HPDE6-E6E7 (cell line): ENCODE measurements at regions not wholly inside any gene's neighbourhood (a gene's known extent, or its start where the extent isn't known, plus 50 kb on each side); places are given as distances from the start of the nearest gene placed in this dataset.

Experiments used
- DNase-seq: peaks from one replicate; pipeline ENCODE4 v3.0.0; 2011; ENCODE audit warnings: missing footprints; ENCODE audit errors: extremely low spot score

GRCh38 chr10:113259576-113260226, 293.2 kb upstream of the HABP2 start:
- no peak for DNase-seq

- DNase-seq: no peak
Measured at GRCh38 chr10:113261161-113261560, 291.7 kb upstream of the HABP2 start.

GRCh38 chr10:113261611-113262091, 291.2 kb upstream of the HABP2 start:
- no peak for DNase-seq

- DNase-seq: no peak
Measured at GRCh38 chr10:113263056-113263455, 289.8 kb upstream of the HABP2 start.

- DNase-seq: no peak
Measured at GRCh38 chr10:113264333-113265131, 288.3 kb upstream of the HABP2 start.

- no peak for DNase-seq
Measured at GRCh38 chr10:113266147-113266546, 286.7 kb upstream of the HABP2 start.

GRCh38 chr10:113267619-113268562, 285.0 kb upstream of the HABP2 start:
- no peak for DNase-seq

- no peak for DNase-seq
Measured at GRCh38 chr10:113269333-113269732, 283.5 kb upstream of the HABP2 start.

- DNase-seq: no peak
Measured at GRCh38 chr10:113272511-113272910, 280.3 kb upstream of the HABP2 start.

- no peak for DNase-seq
Measured at GRCh38 chr10:113273181-113274163, 279.4 kb upstream of the HABP2 start.

- DNase-seq: no peak
Measured at GRCh38 chr10:113274176-113274829, 278.6 kb upstream of the HABP2 start.

GRCh38 chr10:113278221-113278620, 274.6 kb upstream of the HABP2 start:
- no peak for DNase-seq

GRCh38 chr10:113278664-113279063, 274.2 kb upstream of the HABP2 start:
- no peak for DNase-seq

GRCh38 chr10:113279262-113279661, 273.6 kb upstream of the HABP2 start:
- no peak for DNase-seq

- no peak for DNase-seq
Measured at GRCh38 chr10:113282564-113282963, 270.3 kb upstream of the HABP2 start.

- no peak for DNase-seq
Measured at GRCh38 chr10:113283189-113283588, 269.7 kb upstream of the HABP2 start.

- no peak for DNase-seq
Measured at GRCh38 chr10:113284635-113285034, 268.2 kb upstream of the HABP2 start.

GRCh38 chr10:113285305-113285704, 267.5 kb upstream of the HABP2 start:
- no peak for DNase-seq

GRCh38 chr10:113287592-113287991, 265.3 kb upstream of the HABP2 start:
- DNase-seq: no peak

GRCh38 chr10:113290137-113290536, 262.7 kb upstream of the HABP2 start:
- no peak for DNase-seq
